Thyroid gland (tissue), 4 donors: ENCODE measurements at regions not wholly inside any gene's neighbourhood (a gene's known extent, or its start where the extent isn't known, plus 50 kb on each side); places are given as distances from the start of the nearest gene placed in this dataset.

Experiments
- POLR2A ChIP-seq, 2 donors: fragments of 450-650 bp; IDR thresholded peaks; one replicate each; pipeline ENCODE4 v1.6.1; 2017; ENCODE audit warnings: antibody characterized with exemption in 2 of 2, mild to moderate bottlenecking in 2 of 2, moderate library complexity in 1 of 2
- TF ChIP-seq, protein P1 (sequence below), 6 experiments: fragments of 200-600 bp in 3 of 6; fragments of 450-650 bp in 3 of 6; sonication (generic) in 3 of 6; IDR thresholded peaks; one replicate each; pipeline ENCODE4 v1.5.1; 2016 to 2019; ENCODE audit warnings: antibody characterized with exemption in 6 of 6, mild to moderate bottlenecking in 2 of 6, inconsistent platforms in 1 of 6, moderate library complexity in 1 of 6

DNA sequence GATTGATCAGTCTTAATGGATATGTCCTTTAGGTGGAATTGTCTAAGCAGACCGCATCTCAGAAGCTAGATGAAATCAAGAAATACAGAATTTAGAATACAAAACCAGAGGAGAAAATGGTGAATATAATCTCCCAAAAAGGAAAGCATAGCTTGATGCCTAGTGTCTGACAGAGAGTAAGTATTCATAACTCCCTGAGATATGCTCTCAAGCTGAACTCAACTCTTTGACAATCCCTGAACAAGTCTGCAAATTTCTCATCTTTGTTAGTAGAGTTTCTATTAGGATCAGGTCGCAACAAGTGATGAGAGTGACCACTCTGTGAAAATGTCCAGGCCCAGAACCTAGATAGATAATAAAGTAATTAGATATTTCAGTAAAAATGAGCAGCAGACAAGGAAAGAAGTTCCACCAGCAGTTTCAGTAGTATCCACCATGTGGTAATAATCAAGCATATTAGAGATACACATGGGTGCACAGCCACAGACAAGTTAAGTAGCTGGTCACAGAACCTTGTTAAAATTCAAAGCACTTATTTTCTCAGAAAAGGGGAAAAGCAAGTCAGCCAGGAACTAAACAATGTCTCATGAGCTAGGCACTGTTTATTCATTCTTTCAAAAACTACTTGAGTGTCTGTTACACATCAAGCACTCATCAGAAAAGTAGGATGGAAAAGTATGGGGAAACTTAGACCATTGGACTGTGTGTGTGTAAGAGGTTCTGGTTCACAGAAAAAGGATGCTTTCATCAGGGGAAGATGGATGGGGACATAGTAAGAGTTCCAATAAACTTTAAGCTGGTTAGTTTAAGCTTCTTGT is 481.5 kb upstream of the TUSC1 start:
- TF ChIP-seq, protein P1, sequence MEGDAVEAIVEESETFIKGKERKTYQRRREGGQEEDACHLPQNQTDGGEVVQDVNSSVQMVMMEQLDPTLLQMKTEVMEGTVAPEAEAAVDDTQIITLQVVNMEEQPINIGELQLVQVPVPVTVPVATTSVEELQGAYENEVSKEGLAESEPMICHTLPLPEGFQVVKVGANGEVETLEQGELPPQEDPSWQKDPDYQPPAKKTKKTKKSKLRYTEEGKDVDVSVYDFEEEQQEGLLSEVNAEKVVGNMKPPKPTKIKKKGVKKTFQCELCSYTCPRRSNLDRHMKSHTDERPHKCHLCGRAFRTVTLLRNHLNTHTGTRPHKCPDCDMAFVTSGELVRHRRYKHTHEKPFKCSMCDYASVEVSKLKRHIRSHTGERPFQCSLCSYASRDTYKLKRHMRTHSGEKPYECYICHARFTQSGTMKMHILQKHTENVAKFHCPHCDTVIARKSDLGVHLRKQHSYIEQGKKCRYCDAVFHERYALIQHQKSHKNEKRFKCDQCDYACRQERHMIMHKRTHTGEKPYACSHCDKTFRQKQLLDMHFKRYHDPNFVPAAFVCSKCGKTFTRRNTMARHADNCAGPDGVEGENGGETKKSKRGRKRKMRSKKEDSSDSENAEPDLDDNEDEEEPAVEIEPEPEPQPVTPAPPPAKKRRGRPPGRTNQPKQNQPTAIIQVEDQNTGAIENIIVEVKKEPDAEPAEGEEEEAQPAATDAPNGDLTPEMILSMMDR (IDR thresholded peaks at IDR 0.05): no peak
- no peak for TF ChIP-seq POLR2A (IDR thresholded peaks at IDR 0.05)
